Neuron (in vitro differentiated cells): ENCODE measurements at regions not wholly inside any gene's neighbourhood (a gene's known extent, or its start where the extent isn't known, plus 50 kb on each side); places are given as distances from the start of the nearest gene placed in this dataset.

Experiments used
- H2AFZ ChIP-seq: one replicate; pipeline ENCODE4 v1.6.1; 2013; ENCODE audit warnings: low read depth, mild to moderate bottlenecking, inconsistent platforms, low read length, moderate library complexity
- H3K27me3 ChIP-seq: one replicate; pipeline ENCODE4 v1.6.1; 2013; ENCODE audit warnings: low read length; ENCODE audit not compliant: insufficient read depth
- H3K36me3 ChIP-seq: one replicate; pipeline ENCODE4 v1.6.1; 2013; ENCODE audit warnings: low read length; ENCODE audit not compliant: insufficient read depth
- H3K4me1 ChIP-seq: one replicate; pipeline ENCODE4 v1.6.1; 2013; ENCODE audit warnings: low read length; ENCODE audit not compliant: insufficient read depth
- H3K4me3 ChIP-seq: 2 replicates; pipeline ENCODE4 v1.5.1; 2013; ENCODE audit warnings: mild to moderate bottlenecking, low read length, moderate library complexity
- H3K9me3 ChIP-seq: one replicate; pipeline ENCODE4 v1.6.1; 2013; ENCODE audit warnings: low read length

GRCh38 chr5:67289763-67290521 lies 93.3 kb upstream of the CD180 start:
- H2AFZ ChIP-seq = no peak overlapping the region
- no peaks in the 10 kb centered on the region for H3K36me3 ChIP-seq
- H3K4me1 ChIP-seq = peaks cover 16% of the 10 kb centered on the region
- no peaks in the 10 kb centered on the region for H3K9me3 ChIP-seq
- no peak overlapping the region for H3K4me3 ChIP-seq
- no peaks in the 10 kb centered on the region for H3K27me3 ChIP-seq

DNA sequence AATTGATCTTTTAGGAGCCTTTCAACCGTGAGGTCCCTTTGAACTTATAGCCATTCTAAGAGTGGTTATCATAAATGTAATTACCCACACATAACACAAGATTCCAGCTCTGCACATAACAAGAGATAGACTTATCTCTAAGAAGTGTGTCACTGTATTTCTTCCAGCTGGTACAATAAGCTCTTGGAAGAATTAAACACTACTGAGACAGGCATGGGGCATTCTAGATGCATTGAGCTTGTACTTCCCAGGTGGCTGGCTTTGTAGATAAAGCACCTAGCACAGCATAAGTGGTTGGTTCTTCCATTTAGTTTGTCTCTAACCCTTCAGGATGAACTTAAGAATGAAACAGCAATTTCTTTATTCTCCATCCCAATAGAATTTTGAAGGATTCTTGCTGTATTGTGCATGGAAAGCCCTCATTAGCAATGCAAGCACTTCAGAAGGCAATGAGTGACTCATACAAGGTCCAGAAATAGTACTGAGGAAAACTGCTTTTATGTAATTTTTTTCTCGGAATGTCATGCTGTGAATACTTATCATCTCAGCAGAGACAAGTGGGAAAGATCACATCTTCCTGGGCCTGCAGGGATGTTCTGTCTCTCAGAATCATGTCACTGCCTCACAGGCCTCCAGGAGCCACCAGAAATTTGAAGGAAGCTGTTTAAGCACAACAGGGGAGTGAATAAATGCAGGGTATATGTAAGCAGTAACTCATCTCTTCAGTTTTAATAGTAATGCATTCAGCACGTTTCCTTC lies 91.1 kb upstream of the CD180 start:
- Histone ChIP-seq H3K4me3 (no peak overlapping the region), H2AFZ (peak overlapping the region; percentile 18), H3K9me3 (no peaks in the 10 kb centered on the region), H3K36me3 (no peaks in the 10 kb centered on the region), H3K4me1 (peaks cover 24% of the 10 kb centered on the region), H3K27me3 (no peaks in the 10 kb centered on the region)

GRCh38 chr5:67286006-67286405 lies 89.4 kb upstream of the CD180 start:
- Histone ChIP-seq H2AFZ (no peak overlapping the region), H3K4me3 (no peak overlapping the region), H3K4me1 (peaks cover 24% of the 10 kb centered on the region), H3K9me3 (no peaks in the 10 kb centered on the region), H3K27me3 (no peaks in the 10 kb centered on the region), H3K36me3 (no peaks in the 10 kb centered on the region)

DNA sequence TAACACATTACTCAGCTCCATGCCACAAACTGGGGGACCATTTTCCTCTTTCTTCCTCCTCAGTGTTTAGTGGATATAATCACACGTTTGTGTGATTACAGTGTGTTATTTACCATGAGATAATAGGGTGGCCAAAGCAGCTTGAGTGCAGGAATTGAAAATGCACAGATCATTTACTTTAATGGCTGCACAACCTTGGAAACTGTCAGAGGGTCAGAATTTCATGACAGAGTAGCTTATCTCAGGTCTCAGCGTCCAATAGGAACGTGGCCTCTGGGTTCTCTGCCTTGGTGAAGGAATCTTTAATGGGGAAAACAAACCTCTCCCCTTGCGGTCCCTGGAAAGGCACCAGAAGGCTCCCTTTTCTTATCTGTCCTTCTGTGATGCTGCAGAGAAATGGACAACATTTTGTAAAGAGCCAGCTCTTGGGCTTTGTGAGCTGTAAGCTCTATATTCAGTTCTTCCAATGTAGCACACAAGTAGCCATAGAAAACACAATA lies 87.4 kb upstream of the CD180 start:
- no peak overlapping the region for H3K4me3 ChIP-seq
- peaks cover 5% of the 10 kb centered on the region for H3K9me3 ChIP-seq

DNA sequence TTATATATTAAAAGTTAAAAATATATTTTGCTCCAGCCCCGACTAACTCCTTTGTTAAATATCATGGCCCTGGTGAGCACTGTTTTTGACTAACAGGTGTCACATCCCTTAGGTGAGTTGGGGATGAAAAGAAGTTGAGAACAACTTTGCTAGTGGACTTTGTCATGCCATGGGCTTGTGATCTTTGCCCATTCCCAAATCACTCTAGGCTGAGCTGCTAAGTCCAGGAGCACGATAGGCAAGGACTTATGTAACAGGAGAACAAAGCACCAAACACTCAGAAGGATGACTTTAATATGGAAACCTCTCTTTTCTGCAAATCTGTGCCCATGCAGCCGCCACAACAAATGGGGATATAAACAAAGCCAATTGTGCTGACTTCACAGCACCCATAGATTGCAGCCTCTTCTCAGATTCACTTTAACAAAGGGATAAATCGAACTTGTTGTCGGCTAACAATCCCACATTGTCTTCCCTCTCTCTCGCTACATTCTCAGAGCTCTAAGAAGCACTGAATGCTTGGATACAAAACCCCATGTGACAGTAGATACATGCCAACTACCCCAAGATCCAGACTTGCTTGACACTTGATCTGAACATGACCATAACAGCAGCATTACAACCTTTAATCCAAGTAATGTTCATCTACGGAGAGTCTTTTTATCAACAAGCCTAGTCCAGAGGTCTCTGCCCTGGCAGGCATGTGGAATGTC lies 86.8 kb upstream of the CD180 start:
- Histone ChIP-seq H3K27me3 (no peaks in the 10 kb centered on the region), H2AFZ (no peak overlapping the region), H3K36me3 (no peaks in the 10 kb centered on the region), H3K9me3 (peaks cover 10% of the 10 kb centered on the region), H3K4me3 (no peak overlapping the region), H3K4me1 (peaks cover 24% of the 10 kb centered on the region)

More for the DNA sequence above, 87.4 kb upstream of the CD180 start:
- no peaks in the 10 kb centered on the region for H3K36me3 ChIP-seq
- no peaks in the 10 kb centered on the region for H3K27me3 ChIP-seq
- peaks cover 24% of the 10 kb centered on the region for H3K4me1 ChIP-seq
- no peak overlapping the region for H2AFZ ChIP-seq

DNA sequence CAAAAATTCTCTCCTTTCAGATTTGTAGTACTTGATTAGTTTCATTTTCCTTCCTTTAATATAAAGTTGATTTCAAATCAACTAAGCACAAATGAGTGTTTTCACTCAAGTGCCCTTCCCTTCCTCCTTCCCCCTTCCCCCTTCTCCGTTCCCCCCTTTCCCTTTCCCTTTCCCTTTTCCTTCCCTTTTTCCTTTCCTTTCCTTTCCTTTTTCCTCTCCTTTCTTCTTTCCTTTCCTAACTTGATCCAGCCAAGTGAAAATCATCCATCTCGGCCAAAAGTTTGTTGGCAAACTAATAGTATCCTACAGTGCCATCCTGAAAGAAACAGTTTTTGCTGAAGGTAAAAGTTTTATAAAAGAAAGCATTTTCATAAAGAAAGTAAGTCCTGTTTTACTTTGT lies 85.3 kb upstream of the CD180 start:
- Histone ChIP-seq H2AFZ (no peak overlapping the region), H3K27me3 (no peaks in the 10 kb centered on the region), H3K36me3 (no peaks in the 10 kb centered on the region), H3K4me1 (peaks cover 9% of the 10 kb centered on the region), H3K9me3 (peaks cover 12% of the 10 kb centered on the region), H3K4me3 (no peak overlapping the region)

DNA sequence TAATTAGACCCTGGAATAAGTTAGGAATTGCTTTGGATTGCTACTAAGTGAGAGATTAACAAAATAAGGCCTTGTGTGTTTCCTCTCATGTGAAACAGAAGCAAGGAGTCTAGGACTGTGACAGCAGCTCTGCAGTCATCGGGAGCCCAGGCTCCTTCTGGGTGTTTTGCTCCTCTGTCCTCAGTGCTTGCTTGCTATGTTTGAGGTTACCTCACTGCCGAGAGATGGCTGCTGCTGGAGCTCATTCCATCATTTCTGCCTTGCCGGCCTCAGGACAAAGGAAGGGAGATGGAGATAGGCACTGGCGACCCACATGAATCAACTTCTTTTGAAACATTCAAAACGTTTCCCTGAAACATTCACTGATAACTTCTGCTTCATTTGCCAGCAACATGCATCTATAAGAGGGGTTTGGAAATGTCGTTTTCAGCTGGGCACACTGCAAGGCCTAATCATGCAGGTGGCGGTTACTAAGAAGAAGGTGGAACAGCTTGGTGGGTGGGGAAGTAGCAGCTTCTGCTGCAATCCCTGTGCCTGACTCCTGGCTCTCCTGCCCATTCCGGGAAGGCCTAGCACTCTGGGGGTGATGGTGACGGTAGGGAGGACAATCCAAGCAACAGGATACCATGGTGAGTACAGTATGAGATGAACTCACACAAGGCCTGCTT lies 77.2 kb upstream of the CD180 start:
- peak overlapping the region; percentile 9 for H2AFZ ChIP-seq
- H3K4me1 ChIP-seq = no peaks in the 10 kb centered on the region
- H3K27me3 ChIP-seq = no peaks in the 10 kb centered on the region
- H3K36me3 ChIP-seq = no peaks in the 10 kb centered on the region
- peaks cover 7% of the 10 kb centered on the region for H3K9me3 ChIP-seq
- H3K4me3 ChIP-seq = no peak overlapping the region

DNA sequence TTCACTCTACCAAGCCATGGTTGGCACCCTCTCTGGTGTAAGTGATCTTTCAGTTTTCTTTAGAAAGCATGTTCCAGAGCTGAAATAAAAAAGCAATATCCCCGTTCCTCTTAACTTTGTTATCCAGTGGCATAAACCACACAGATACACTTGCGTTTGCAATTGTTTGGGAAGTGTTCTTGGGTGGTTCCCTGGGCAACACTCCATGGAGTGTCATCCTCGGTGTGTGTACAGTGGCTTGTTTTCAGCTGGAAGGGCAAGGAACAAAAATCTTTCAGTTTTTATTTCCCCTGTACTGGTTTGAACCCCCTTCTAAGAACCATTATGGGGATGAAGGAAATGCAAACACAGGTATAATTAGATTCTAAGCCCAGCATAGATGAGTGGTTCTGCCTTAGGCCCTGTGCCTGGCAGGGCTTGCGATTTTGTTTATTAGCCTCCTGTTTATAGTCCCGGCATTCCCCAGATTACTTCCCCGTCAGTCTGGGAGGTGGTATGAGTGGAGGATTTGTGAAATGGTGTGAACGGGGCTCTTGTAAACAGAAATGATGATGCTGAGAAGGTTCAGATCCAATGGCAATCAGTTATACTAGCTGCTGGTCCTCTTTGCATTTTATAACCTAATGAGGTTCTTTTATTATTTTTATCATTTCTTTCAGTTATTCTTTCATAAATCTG lies 76.0 kb upstream of the CD180 start:
- Histone ChIP-seq H3K4me1 (peaks cover 12% of the 10 kb centered on the region), H3K27me3 (no peaks in the 10 kb centered on the region), H2AFZ (no peak overlapping the region), H3K4me3 (no peak overlapping the region), H3K9me3 (peaks cover 2% of the 10 kb centered on the region), H3K36me3 (no peaks in the 10 kb centered on the region)

GRCh38 chr5:67268231-67269021 lies 71.8 kb upstream of the CD180 start:
- peaks cover 15% of the 10 kb centered on the region for H3K4me1 ChIP-seq
- H2AFZ ChIP-seq = peak overlapping the region; percentile 8
- H3K4me3 ChIP-seq = peak overlapping the region; percentile 33
- peaks cover 2% of the 10 kb centered on the region for H3K9me3 ChIP-seq
- H3K27me3 ChIP-seq = no peaks in the 10 kb centered on the region
- H3K36me3 ChIP-seq = no peaks in the 10 kb centered on the region

- peak overlapping the region; percentile 33 for H3K4me3 ChIP-seq
- peak overlapping the region; percentile 8 for H2AFZ ChIP-seq
- H3K9me3 ChIP-seq = peaks cover 2% of the 10 kb centered on the region
- H3K27me3 ChIP-seq = no peaks in the 10 kb centered on the region
- no peaks in the 10 kb centered on the region for H3K36me3 ChIP-seq
- peaks cover 15% of the 10 kb centered on the region for H3K4me1 ChIP-seq
These were observed 71.1 kb upstream of the CD180 start for GRCh38 chr5:67267512-67268216.

- Histone ChIP-seq H3K27me3 (no peaks in the 10 kb centered on the region), H3K9me3 (peaks cover 2% of the 10 kb centered on the region), H3K4me3 (no peak overlapping the region), H3K36me3 (no peaks in the 10 kb centered on the region), H2AFZ (no peak overlapping the region), H3K4me1 (peaks cover 15% of the 10 kb centered on the region)
These were observed 70.2 kb upstream of the CD180 start for GRCh38 chr5:67266654-67267350.
